A673 (cell line): ENCODE measurements at regions not wholly inside any gene's neighbourhood (a gene's known extent, or its start where the extent isn't known, plus 50 kb on each side); places are given as distances from the start of the nearest gene placed in this dataset.

ENCODE experiments used
- BruUV-seq: library from RNA; stranded (reverse); fragments of 400-500 nt; replicated peaks from 2 replicates; lab custom pipeline; 2021; lab: Mats Ljungman, UMichigan
- CTCF ChIA-PET: fragments of 300-600 bp; sonication (Branson Sonifier 250); formaldehyde crosslinking; loops from one replicate; lab custom pipeline; 2022; ENCODE audit warnings: antibody characterized with exemption; lab: Charles Lee
- POLR2A ChIA-PET: fragments of 300-600 bp; sonication (Branson Sonifier 250); formaldehyde crosslinking; loops from one replicate; lab custom pipeline; 2022; ENCODE audit warnings: antibody characterized with exemption; ENCODE audit not compliant: low non-redundant PET; lab: Charles Lee
- DNase-seq: peaks from one replicate; pipeline ENCODE4 v3.0.0-alpha.2; 2015; ENCODE audit warnings: low spot score
- H3K27ac ChIP-seq: fragments of 200-600 bp; sonication (generic); 2 replicates; pipeline ENCODE4 v1.5.1; 2016; ENCODE audit warnings: mixed run types, low read depth, mild to moderate bottlenecking, mixed read lengths, antibody characterized with exemption, low read length; ENCODE audit not compliant: poor library complexity, severe bottlenecking
- H3K27me3 ChIP-seq: fragments of 200-600 bp; sonication (generic); replicated peaks from 2 replicates; pipeline ENCODE4 v1.6.1; 2017; ENCODE audit warnings: mixed run types, low read depth, mild to moderate bottlenecking, mixed read lengths, antibody characterized with exemption, low read length; ENCODE audit not compliant: insufficient read depth, poor library complexity
- H3K36me3 ChIP-seq: fragments of 200-600 bp; sonication (generic); 2 replicates; pipeline ENCODE4 v1.6.1; 2016; ENCODE audit warnings: mixed run types, mild to moderate bottlenecking, mixed read lengths, antibody characterized with exemption, low read length; ENCODE audit not compliant: insufficient read depth, poor library complexity, severe bottlenecking
- H3K4me1 ChIP-seq: fragments of 200-600 bp; sonication (generic); 2 replicates; pipeline ENCODE4 v1.6.1; 2017; ENCODE audit warnings: mixed run types, mild to moderate bottlenecking, mixed read lengths, antibody characterized with exemption, low read length; ENCODE audit not compliant: insufficient read depth, poor library complexity, severe bottlenecking
- H3K4me3 ChIP-seq: fragments of 200-600 bp; sonication (generic); 2 replicates; pipeline ENCODE4 v1.5.1; 2016; ENCODE audit warnings: low read depth, mixed run types, mild to moderate bottlenecking, mixed read lengths, low read length; ENCODE audit not compliant: poor library complexity, severe bottlenecking
- H3K9me3 ChIP-seq: fragments of 200-600 bp; sonication (generic); 2 replicates; pipeline ENCODE4 v1.6.1; 2016; ENCODE audit warnings: mixed run types, low read depth, mild to moderate bottlenecking, mixed read lengths, antibody characterized with exemption, low read length; ENCODE audit not compliant: poor library complexity, severe bottlenecking
- EZH2 ChIP-seq: fragments of 200-600 bp; sonication (generic); IDR thresholded peaks from 2 replicates; pipeline ENCODE4 v1.6.1; 2017; ENCODE audit warnings: borderline replicate concordance, low read depth, mild to moderate bottlenecking, mixed read lengths, antibody characterized with exemption, low read length; ENCODE audit not compliant: poor library complexity, severe bottlenecking
- intact Hi-C: fragments of 100-400 bp; cut with micrococcal nuclease; formaldehyde crosslinking; loops from one replicate; pipeline ENCODE4 v1.10.0; 2022; ENCODE audit not compliant: unreplicated experiment
- TF ChIP-seq, protein P1 (sequence below): fragments of 300-800, 200-600 bp; sonication (generic); conservative IDR thresholded peaks from 2 replicates; pipeline ENCODE4 v1.5.1; 2017; ENCODE audit warnings: low read depth, mild to moderate bottlenecking, antibody characterized with exemption, low read length, moderate library complexity, mixed read lengths

GRCh38 chr14:100667656-100668055, 59.0 kb upstream of the DLK1 start:
- intact Hi-C loops = no loop called here
- no peaks in the 10 kb centered on the region for H3K27me3 ChIP-seq
- H3K9me3 ChIP-seq = no peaks in the 10 kb centered on the region
- CTCF ChIA-PET = no interaction called here
- no peak overlapping the region for H3K4me3 ChIP-seq
- TF ChIP-seq, protein P1, sequence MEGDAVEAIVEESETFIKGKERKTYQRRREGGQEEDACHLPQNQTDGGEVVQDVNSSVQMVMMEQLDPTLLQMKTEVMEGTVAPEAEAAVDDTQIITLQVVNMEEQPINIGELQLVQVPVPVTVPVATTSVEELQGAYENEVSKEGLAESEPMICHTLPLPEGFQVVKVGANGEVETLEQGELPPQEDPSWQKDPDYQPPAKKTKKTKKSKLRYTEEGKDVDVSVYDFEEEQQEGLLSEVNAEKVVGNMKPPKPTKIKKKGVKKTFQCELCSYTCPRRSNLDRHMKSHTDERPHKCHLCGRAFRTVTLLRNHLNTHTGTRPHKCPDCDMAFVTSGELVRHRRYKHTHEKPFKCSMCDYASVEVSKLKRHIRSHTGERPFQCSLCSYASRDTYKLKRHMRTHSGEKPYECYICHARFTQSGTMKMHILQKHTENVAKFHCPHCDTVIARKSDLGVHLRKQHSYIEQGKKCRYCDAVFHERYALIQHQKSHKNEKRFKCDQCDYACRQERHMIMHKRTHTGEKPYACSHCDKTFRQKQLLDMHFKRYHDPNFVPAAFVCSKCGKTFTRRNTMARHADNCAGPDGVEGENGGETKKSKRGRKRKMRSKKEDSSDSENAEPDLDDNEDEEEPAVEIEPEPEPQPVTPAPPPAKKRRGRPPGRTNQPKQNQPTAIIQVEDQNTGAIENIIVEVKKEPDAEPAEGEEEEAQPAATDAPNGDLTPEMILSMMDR = no peak
- no TSS peak for BruUV-seq
- no peaks in the 10 kb centered on the region for H3K4me1 ChIP-seq
- DNase-seq = no peak
- no peak overlapping the region for H3K27ac ChIP-seq
- POLR2A ChIA-PET = no interaction called here
- H3K36me3 ChIP-seq = no peaks in the 10 kb centered on the region

GRCh38 chr14:100668352-100668751, 58.3 kb upstream of the DLK1 start:
- Histone ChIP-seq H3K9me3 (no peaks in the 10 kb centered on the region), H3K4me1 (no peaks in the 10 kb centered on the region), H3K36me3 (no peaks in the 10 kb centered on the region), H3K4me3 (no peak overlapping the region), H3K27me3 (no peaks in the 10 kb centered on the region), H3K27ac (no peak overlapping the region)
- no peak for TF ChIP-seq EZH2
- TF ChIP-seq, protein P1 = no peak
- no peak for DNase-seq
- POLR2A ChIA-PET = no interaction called here
- CTCF ChIA-PET = no interaction called here
- intact Hi-C loops = no loop called here
- no TSS peak for BruUV-seq

DNA sequence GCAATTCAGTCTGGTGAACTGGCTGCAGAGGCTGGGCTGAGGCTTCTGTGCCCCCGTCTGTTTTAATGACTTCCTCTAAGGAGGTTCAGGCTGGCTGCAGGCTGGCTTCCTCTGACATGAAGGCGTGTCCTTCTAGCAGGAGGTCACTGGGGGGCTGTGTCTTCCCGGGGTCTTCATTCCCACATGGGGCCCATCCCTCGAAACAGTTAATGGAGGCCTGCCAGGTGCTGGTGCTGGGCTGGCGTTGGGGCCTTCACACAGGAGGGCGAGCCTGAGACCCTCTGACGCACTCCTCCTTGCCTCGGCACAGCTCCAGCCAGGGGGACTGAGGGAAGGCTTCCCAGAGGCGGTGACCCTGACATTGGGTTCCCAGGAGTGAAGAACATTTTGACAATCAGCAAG, 57.7 kb upstream of the DLK1 start:
- DNase-seq = no peak
- Histone ChIP-seq H3K27me3 (no peaks in the 10 kb centered on the region), H3K4me3 (no peak overlapping the region), H3K9me3 (no peaks in the 10 kb centered on the region), H3K27ac (no peak overlapping the region), H3K36me3 (no peaks in the 10 kb centered on the region), H3K4me1 (no peaks in the 10 kb centered on the region)
- CTCF ChIA-PET = interaction anchor here (0.6 kb wide), 1 partner anchor 156 kb away, joined by 3 read pairs; no protein-coding TSS in a partner anchor
- BruUV-seq = no TSS peak
- intact Hi-C loops = no loop called here
- TF ChIP-seq EZH2 = no peak
- TF ChIP-seq, protein P1 = no peak
- POLR2A ChIA-PET = no interaction called here
